A673 (cell line): ENCODE measurements at regions not wholly inside any gene's neighbourhood (a gene's known extent, or its start where the extent isn't known, plus 50 kb on each side); places are given as distances from the start of the nearest gene placed in this dataset.

Source experiments
- BruUV-seq: library from RNA; stranded (reverse); fragments of 400-500 nt; replicated peaks from 2 replicates; lab custom pipeline; 2021; lab: Mats Ljungman, UMichigan
- CTCF ChIA-PET: fragments of 300-600 bp; sonication (Branson Sonifier 250); formaldehyde crosslinking; loops from one replicate; lab custom pipeline; 2022; ENCODE audit warnings: antibody characterized with exemption; lab: Charles Lee
- POLR2A ChIA-PET: fragments of 300-600 bp; sonication (Branson Sonifier 250); formaldehyde crosslinking; loops from one replicate; lab custom pipeline; 2022; ENCODE audit warnings: antibody characterized with exemption; ENCODE audit not compliant: low non-redundant PET; lab: Charles Lee
- DNase-seq: peaks from one replicate; pipeline ENCODE4 v3.0.0-alpha.2; 2015; ENCODE audit warnings: low spot score
- H3K27ac ChIP-seq: fragments of 200-600 bp; sonication (generic); 2 replicates; pipeline ENCODE4 v1.5.1; 2016; ENCODE audit warnings: mixed run types, low read depth, mild to moderate bottlenecking, mixed read lengths, antibody characterized with exemption, low read length; ENCODE audit not compliant: poor library complexity, severe bottlenecking
- H3K27me3 ChIP-seq: fragments of 200-600 bp; sonication (generic); replicated peaks from 2 replicates; pipeline ENCODE4 v1.6.1; 2017; ENCODE audit warnings: mixed run types, low read depth, mild to moderate bottlenecking, mixed read lengths, antibody characterized with exemption, low read length; ENCODE audit not compliant: insufficient read depth, poor library complexity
- H3K36me3 ChIP-seq: fragments of 200-600 bp; sonication (generic); 2 replicates; pipeline ENCODE4 v1.6.1; 2016; ENCODE audit warnings: mixed run types, mild to moderate bottlenecking, mixed read lengths, antibody characterized with exemption, low read length; ENCODE audit not compliant: insufficient read depth, poor library complexity, severe bottlenecking
- H3K4me1 ChIP-seq: fragments of 200-600 bp; sonication (generic); 2 replicates; pipeline ENCODE4 v1.6.1; 2017; ENCODE audit warnings: mixed run types, mild to moderate bottlenecking, mixed read lengths, antibody characterized with exemption, low read length; ENCODE audit not compliant: insufficient read depth, poor library complexity, severe bottlenecking
- H3K4me3 ChIP-seq: fragments of 200-600 bp; sonication (generic); 2 replicates; pipeline ENCODE4 v1.5.1; 2016; ENCODE audit warnings: low read depth, mixed run types, mild to moderate bottlenecking, mixed read lengths, low read length; ENCODE audit not compliant: poor library complexity, severe bottlenecking
- H3K9me3 ChIP-seq: fragments of 200-600 bp; sonication (generic); 2 replicates; pipeline ENCODE4 v1.6.1; 2016; ENCODE audit warnings: mixed run types, low read depth, mild to moderate bottlenecking, mixed read lengths, antibody characterized with exemption, low read length; ENCODE audit not compliant: poor library complexity, severe bottlenecking
- EZH2 ChIP-seq: fragments of 200-600 bp; sonication (generic); IDR thresholded peaks from 2 replicates; pipeline ENCODE4 v1.6.1; 2017; ENCODE audit warnings: borderline replicate concordance, low read depth, mild to moderate bottlenecking, mixed read lengths, antibody characterized with exemption, low read length; ENCODE audit not compliant: poor library complexity, severe bottlenecking
- intact Hi-C: fragments of 100-400 bp; cut with micrococcal nuclease; formaldehyde crosslinking; loops from one replicate; pipeline ENCODE4 v1.10.0; 2022; ENCODE audit not compliant: unreplicated experiment
- TF ChIP-seq, protein P1 (sequence below): fragments of 300-800, 200-600 bp; sonication (generic); conservative IDR thresholded peaks from 2 replicates; pipeline ENCODE4 v1.5.1; 2017; ENCODE audit warnings: low read depth, mild to moderate bottlenecking, antibody characterized with exemption, low read length, moderate library complexity, mixed read lengths

DNA sequence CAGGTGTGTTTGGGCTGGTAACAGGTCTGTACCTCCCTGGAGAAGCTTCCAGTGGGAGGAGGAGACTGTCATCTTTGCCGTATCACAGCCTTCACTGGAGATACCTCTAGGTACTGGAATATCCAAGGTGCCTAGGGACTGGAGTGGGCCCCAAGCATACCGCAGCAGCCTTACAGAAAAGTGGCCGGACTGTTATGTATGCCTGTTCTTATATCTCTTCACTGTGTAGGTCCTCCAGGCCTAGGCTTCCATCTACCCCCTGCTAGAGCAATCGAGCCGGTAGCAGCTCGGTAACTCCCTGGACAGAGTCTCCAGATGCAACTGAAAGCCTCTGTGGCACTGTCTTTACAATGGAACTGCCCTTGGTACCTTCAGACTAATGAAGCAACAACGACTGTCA, 277.4 kb upstream of the GRIA3 start:
- TF ChIP-seq EZH2 = no peak
- TF ChIP-seq, protein P1, sequence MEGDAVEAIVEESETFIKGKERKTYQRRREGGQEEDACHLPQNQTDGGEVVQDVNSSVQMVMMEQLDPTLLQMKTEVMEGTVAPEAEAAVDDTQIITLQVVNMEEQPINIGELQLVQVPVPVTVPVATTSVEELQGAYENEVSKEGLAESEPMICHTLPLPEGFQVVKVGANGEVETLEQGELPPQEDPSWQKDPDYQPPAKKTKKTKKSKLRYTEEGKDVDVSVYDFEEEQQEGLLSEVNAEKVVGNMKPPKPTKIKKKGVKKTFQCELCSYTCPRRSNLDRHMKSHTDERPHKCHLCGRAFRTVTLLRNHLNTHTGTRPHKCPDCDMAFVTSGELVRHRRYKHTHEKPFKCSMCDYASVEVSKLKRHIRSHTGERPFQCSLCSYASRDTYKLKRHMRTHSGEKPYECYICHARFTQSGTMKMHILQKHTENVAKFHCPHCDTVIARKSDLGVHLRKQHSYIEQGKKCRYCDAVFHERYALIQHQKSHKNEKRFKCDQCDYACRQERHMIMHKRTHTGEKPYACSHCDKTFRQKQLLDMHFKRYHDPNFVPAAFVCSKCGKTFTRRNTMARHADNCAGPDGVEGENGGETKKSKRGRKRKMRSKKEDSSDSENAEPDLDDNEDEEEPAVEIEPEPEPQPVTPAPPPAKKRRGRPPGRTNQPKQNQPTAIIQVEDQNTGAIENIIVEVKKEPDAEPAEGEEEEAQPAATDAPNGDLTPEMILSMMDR = no peak
- Histone ChIP-seq H3K27ac (no peak overlapping the region), H3K27me3 (no peaks in the 10 kb centered on the region), H3K4me3 (no peak overlapping the region), H3K9me3 (peaks cover 4% of the 10 kb centered on the region), H3K36me3 (no peaks in the 10 kb centered on the region), H3K4me1 (no peaks in the 10 kb centered on the region)
- ChIA-PET CTCF (no interaction called here), POLR2A (no interaction called here)
- intact Hi-C loops = no loop called here
- DNase-seq = no peak
- no TSS peak for BruUV-seq

DNA sequence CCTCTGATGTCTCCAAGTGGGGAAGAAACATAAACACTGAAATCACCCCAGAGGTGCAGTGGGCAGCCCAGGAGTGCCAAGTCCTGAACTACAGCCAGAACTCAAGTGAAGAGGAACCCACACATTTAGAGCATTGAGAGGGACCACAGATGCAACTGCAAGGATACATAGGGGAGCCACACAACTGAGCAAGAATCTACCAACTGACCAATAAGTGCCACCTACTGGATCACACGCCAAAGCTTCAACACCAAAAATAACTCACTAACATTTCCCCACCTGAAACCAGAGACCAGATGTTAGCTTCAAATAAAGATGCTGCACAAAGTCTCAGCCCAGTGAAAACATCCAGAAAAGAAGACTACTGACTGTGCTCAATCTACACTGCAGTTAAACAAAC, 276.7 kb upstream of the GRIA3 start:
- DNase-seq = no peak
- Histone ChIP-seq H3K4me3 (no peak overlapping the region), H3K9me3 (peaks cover 4% of the 10 kb centered on the region), H3K27ac (no peak overlapping the region), H3K27me3 (no peaks in the 10 kb centered on the region), H3K36me3 (no peaks in the 10 kb centered on the region), H3K4me1 (no peaks in the 10 kb centered on the region)
- no TSS peak for BruUV-seq
- CTCF ChIA-PET = no interaction called here
- intact Hi-C loops = no loop called here
- POLR2A ChIA-PET = no interaction called here
- TF ChIP-seq, protein P1 = no peak
- no peak for TF ChIP-seq EZH2

DNA sequence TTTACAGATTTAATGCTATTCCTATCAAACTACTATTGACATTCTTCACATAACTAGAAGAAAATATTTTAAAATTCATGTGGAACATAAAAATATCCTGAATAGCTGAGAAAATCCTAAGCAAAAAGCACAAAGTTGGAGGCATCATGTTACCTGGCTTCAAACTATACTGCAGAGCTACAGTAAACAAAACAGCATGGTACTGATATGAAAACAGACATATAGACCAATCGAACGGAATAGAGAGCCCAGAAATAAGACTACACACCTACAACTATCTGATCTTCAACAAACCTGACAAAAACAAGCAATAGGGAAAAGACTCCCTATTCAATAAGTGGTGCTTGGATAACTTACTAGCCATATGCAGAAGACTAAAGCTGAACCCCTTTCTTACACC, 273.4 kb upstream of the GRIA3 start:
- no peak overlapping the region for H3K27ac ChIP-seq
- intact Hi-C loops = no loop called here
- CTCF ChIA-PET = no interaction called here
- H3K4me3 ChIP-seq = no peak overlapping the region
- no peak for DNase-seq
- H3K9me3 ChIP-seq = peaks cover 7% of the 10 kb centered on the region
- no TSS peak for BruUV-seq
- TF ChIP-seq, protein P1 = no peak
- no peak for TF ChIP-seq EZH2
- no peaks in the 10 kb centered on the region for H3K4me1 ChIP-seq
- POLR2A ChIA-PET = no interaction called here
- H3K27me3 ChIP-seq = no peaks in the 10 kb centered on the region
- no peaks in the 10 kb centered on the region for H3K36me3 ChIP-seq
